PC-3 (cell line): ENCODE measurements at regions not wholly inside any gene's neighbourhood (a gene's known extent, or its start where the extent isn't known, plus 50 kb on each side); places are given as distances from the start of the nearest gene placed in this dataset.
A peak's percentile ranks its signal among the peaks of the same experiment; 100 is the strongest.

Experiments
- ATAC-seq: fragments of 200-7000 bp; cut with Tn5 transposase; 2 replicates; pipeline ENCODE4 v1.9.1; 2020; ENCODE audit warnings: mild to moderate bottlenecking, moderate library complexity
- BruUV-seq: library from RNA; stranded (reverse); fragments of 400-500 nt; replicated peaks from 2 replicates; lab custom pipeline; 2021; lab: Mats Ljungman, UMichigan
- CTCF ChIA-PET: fragments of 300-600 bp; sonication (Branson Sonifier 250); formaldehyde crosslinking; loops from one replicate; lab custom pipeline; 2022; ENCODE audit warnings: antibody characterized with exemption; lab: Charles Lee
- POLR2A ChIA-PET: fragments of 300-600 bp; sonication (Branson Sonifier 250); formaldehyde crosslinking; loops from one replicate; lab custom pipeline; 2022; ENCODE audit warnings: antibody characterized with exemption; ENCODE audit not compliant: unreplicated experiment; lab: Charles Lee
- DNase-seq: peaks from one replicate; pipeline ENCODE4 v3.0.0-alpha.2; 2015
- H2AFZ ChIP-seq: fragments of 300-600 bp; sonication (generic); 2 replicates; pipeline ENCODE4 v1.6.0; 2016; ENCODE audit warnings: antibody characterized with exemption, low read length
- H3F3A ChIP-seq: fragments of 300-600 bp; sonication (generic); one replicate; pipeline ENCODE4 v1.6.0; 2017; ENCODE audit warnings: antibody characterized with exemption, low read length, control low read depth, mild to moderate bottlenecking; ENCODE audit not compliant: unreplicated experiment
- H3K27ac ChIP-seq: fragments of 300-600 bp; sonication (generic); 2 replicates; pipeline ENCODE4 v1.5.1; 2016; ENCODE audit warnings: mild to moderate bottlenecking, low read length
- H3K27me3 ChIP-seq: fragments of 300-600 bp; sonication (generic); 2 replicates; pipeline ENCODE4 v1.6.1; 2016; ENCODE audit warnings: low read length, mixed read lengths
- H3K36me3 ChIP-seq: fragments of 300-600 bp; sonication (generic); 2 replicates; pipeline ENCODE4 v1.6.1; 2016; ENCODE audit warnings: low read depth, mixed run types, low read length, mixed read lengths
- H3K4me1 ChIP-seq: fragments of 300-600 bp; sonication (generic); 2 replicates; pipeline ENCODE4 v1.5.1; 2016; ENCODE audit warnings: low read length; ENCODE audit not compliant: insufficient read depth
- H3K4me2 ChIP-seq: fragments of 300-600 bp; sonication (generic); 2 replicates; pipeline ENCODE4 v1.6.0; 2016; ENCODE audit warnings: low read length
- H3K4me3 ChIP-seq: fragments of 300-600 bp; sonication (generic); 2 replicates; pipeline ENCODE4 v1.5.1; 2016; ENCODE audit warnings: mild to moderate bottlenecking, low read length, mixed read lengths
- H3K79me2 ChIP-seq: fragments of 300-600 bp; sonication (generic); 2 replicates; pipeline ENCODE4 v1.6.1; 2017; ENCODE audit warnings: low read length, mixed read lengths
- H3K9ac ChIP-seq: fragments of 300-600 bp; sonication (generic); 2 replicates; pipeline ENCODE4 v1.6.0; 2016; ENCODE audit warnings: mild to moderate bottlenecking, low read length
- H3K9me2 ChIP-seq: fragments of 300-600 bp; sonication (generic); replicated peaks from 2 replicates; pipeline ENCODE4 v1.6.1; 2016; ENCODE audit warnings: mixed run types, low read length, mixed read lengths
- H3K9me3 ChIP-seq: fragments of 300-600 bp; sonication (generic); 2 replicates; pipeline ENCODE4 v1.6.1; 2016; ENCODE audit warnings: low read length, mixed read lengths
- H4K20me1 ChIP-seq: fragments of 300-600 bp; sonication (generic); 2 replicates; pipeline ENCODE4 v1.6.1; 2016; ENCODE audit warnings: low read length, mixed read lengths
- CTCF ChIP-seq: fragments of 300-600 bp; sonication (generic); conservative IDR thresholded peaks from 2 replicates; pipeline ENCODE4 v1.5.1; 2017; ENCODE audit warnings: antibody characterized with exemption, low read depth, mild to moderate bottlenecking, low read length
- EZH2 ChIP-seq: fragments of 300-600 bp; sonication (generic); IDR thresholded peaks from one replicate; pipeline ENCODE4 v1.6.1; 2017; ENCODE audit warnings: antibody characterized with exemption, mild to moderate bottlenecking, low read length; ENCODE audit not compliant: unreplicated experiment
- EZH2phosphoT487 ChIP-seq: fragments of 300-600 bp; sonication (generic); IDR thresholded peaks from 2 replicates; pipeline ENCODE4 v1.6.1; 2018; ENCODE audit warnings: mild to moderate bottlenecking, antibody characterized with exemption, low read length, borderline replicate concordance
- intact Hi-C: fragments of 100-400 bp; cut with micrococcal nuclease; formaldehyde crosslinking; loops from 2 replicates; pipeline ENCODE4 v1.9.0; 2023

DNA sequence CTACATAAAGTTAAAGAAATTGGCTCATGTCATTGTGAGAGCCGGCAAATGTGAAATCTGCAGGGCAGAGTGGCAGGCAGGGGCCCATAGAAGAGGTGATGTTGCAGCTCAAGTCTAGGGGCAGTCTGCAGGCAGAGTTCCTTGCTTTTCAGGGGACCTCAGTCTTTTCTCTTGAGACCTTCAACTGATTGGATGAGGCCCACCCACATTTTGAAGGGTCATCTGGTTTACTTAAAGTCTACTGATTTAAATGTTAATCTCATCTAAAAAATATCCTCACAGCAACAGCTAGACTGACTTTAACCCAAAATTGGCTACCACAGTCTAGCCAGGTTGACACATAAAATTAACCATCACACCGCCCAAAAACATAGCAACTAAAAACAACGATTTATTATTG is 77.6 kb upstream of the ALDH1L1 start:
- Histone ChIP-seq H3K9me2 (no peaks in the 10 kb centered on the region), H3K9ac (no peak overlapping the region), H2AFZ (no peak overlapping the region), H3F3A (no peaks in the 10 kb centered on the region), H4K20me1 (no peaks in the 10 kb centered on the region), H3K36me3 (no peaks in the 10 kb centered on the region), H3K79me2 (no peaks in the 10 kb centered on the region), H3K4me3 (no peak overlapping the region), H3K9me3 (no peaks in the 10 kb centered on the region), H3K27ac (no peak overlapping the region), H3K4me1 (no peaks in the 10 kb centered on the region), H3K4me2 (no peak overlapping the region), H3K27me3 (no peaks in the 10 kb centered on the region)
- ChIA-PET CTCF (interaction anchor here (0.6 kb wide), 1 partner anchor 131 kb away, joined by 3 read pairs; no protein-coding TSS in a partner anchor), POLR2A (no interaction called here)
- intact Hi-C loops: no loop called here
- TF ChIP-seq EZH2 (no peak), CTCF (no peak), EZH2phosphoT487 (no peak)
- BruUV-seq: no TSS peak
- ATAC-seq: no peak
- DNase-seq: no peak

- Histone ChIP-seq H3K4me1 (no peaks in the 10 kb centered on the region), H3K79me2 (no peaks in the 10 kb centered on the region), H4K20me1 (no peaks in the 10 kb centered on the region), H3K27ac (no peak overlapping the region), H3K9me2 (no peaks in the 10 kb centered on the region), H3F3A (no peaks in the 10 kb centered on the region), H3K4me3 (no peak overlapping the region), H3K4me2 (no peak overlapping the region), H3K27me3 (no peaks in the 10 kb centered on the region), H3K9ac (no peak overlapping the region), H3K36me3 (no peaks in the 10 kb centered on the region), H3K9me3 (no peaks in the 10 kb centered on the region), H2AFZ (no peak overlapping the region)
- DNase-seq: no peak
- no TSS peak for BruUV-seq
- no peak for ATAC-seq
- ChIA-PET CTCF (no interaction called here), POLR2A (no interaction called here)
- intact Hi-C loops: no loop called here
- TF ChIP-seq EZH2 (no peak), EZH2phosphoT487 (no peak), CTCF (no peak)
Observed at GRCh38 chr3:126257174-126257573, 76.8 kb upstream of the ALDH1L1 start.

GRCh38 chr3:126256251-126256650 is 75.9 kb upstream of the ALDH1L1 start:
- no peak overlapping the region for H3K27ac ChIP-seq
- H3K36me3 ChIP-seq: no peaks in the 10 kb centered on the region
- POLR2A ChIA-PET: no interaction called here
- H3F3A ChIP-seq: no peaks in the 10 kb centered on the region
- no peaks in the 10 kb centered on the region for H3K9me2 ChIP-seq
- CTCF ChIA-PET: no interaction called here
- TF ChIP-seq EZH2phosphoT487 (no peak), EZH2 (no peak), CTCF (no peak)
- intact Hi-C loops: no loop called here
- no peaks in the 10 kb centered on the region for H3K79me2 ChIP-seq
- peak; percentile 5 for DNase-seq
- H4K20me1 ChIP-seq: no peaks in the 10 kb centered on the region
- no peak overlapping the region for H3K4me3 ChIP-seq
- no peaks in the 10 kb centered on the region for H3K4me1 ChIP-seq
- H3K9me3 ChIP-seq: no peaks in the 10 kb centered on the region
- no peak overlapping the region for H3K9ac ChIP-seq
- no peak overlapping the region for H2AFZ ChIP-seq
- no peaks in the 10 kb centered on the region for H3K27me3 ChIP-seq
- no TSS peak for BruUV-seq
- no peak for ATAC-seq
- no peak overlapping the region for H3K4me2 ChIP-seq
